CD14-positive monocyte (primary cell): ENCODE measurements at regions not wholly inside any gene's neighbourhood (a gene's known extent, or its start where the extent isn't known, plus 50 kb on each side); places are given as distances from the start of the nearest gene placed in this dataset.
A peak's percentile ranks its signal among the peaks of the same experiment; 100 is the strongest.
"Not testable (repeated sequence)": the region's sequence is repeated elsewhere in the genome, so short reads cannot be mapped to it uniquely, and the experiment has no call there.

Experiments
- DNase-seq, 3 donors: peaks; one replicate each; pipeline ENCODE4 v3.0.0-alpha.2; 2011 to 2022
- H2AFZ ChIP-seq: 2 replicates; pipeline ENCODE4 v1.6.0; 2012; ENCODE audit warnings: mild to moderate bottlenecking, low read depth, low read length, inconsistent platforms; ENCODE audit not compliant: insufficient read depth, poor library complexity, severe bottlenecking
- H3K27ac ChIP-seq, 2 donors: 1 replicate in 1 of 2; 2 replicates in 1 of 2; pipeline ENCODE4 v1.5.1; 2012 to 2013; ENCODE audit warnings: low read length in 2 of 2, control low read depth in 1 of 2, inconsistent platforms in 1 of 2, low read depth in 1 of 2, mild to moderate bottlenecking in 1 of 2
- H3K27me3 ChIP-seq, 2 donors: one replicate each; pipeline versions ENCODE4 v1.6.0 to v1.6.1; 2011 to 2013; ENCODE audit warnings: low read length in 2 of 2; ENCODE audit not compliant: control insufficient read depth in 2 of 2, insufficient read depth in 2 of 2
- H3K36me3 ChIP-seq, 2 donors: replicated peaks in 1 of 2; 1 replicate in 1 of 2; 2 replicates in 1 of 2; pipeline versions ENCODE4 v1.5.1 to v1.6.1; 2012 to 2013; ENCODE audit warnings: low read length in 2 of 2, control low read depth in 1 of 2, inconsistent platforms in 1 of 2, mild to moderate bottlenecking in 1 of 2; ENCODE audit not compliant: insufficient read depth in 2 of 2, control insufficient read depth in 1 of 2
- H3K4me1 ChIP-seq, 2 donors: 1 replicate in 1 of 2; 2 replicates in 1 of 2; pipeline versions ENCODE4 v1.5.1 to v1.6.1; 2012 to 2013; ENCODE audit warnings: low read length in 2 of 2, control low read depth in 1 of 2, inconsistent platforms in 1 of 2, mild to moderate bottlenecking in 1 of 2, moderate library complexity in 1 of 2; ENCODE audit not compliant: insufficient read depth in 2 of 2, control insufficient read depth in 1 of 2
- H3K4me2 ChIP-seq: replicated peaks from 2 replicates; pipeline ENCODE3; 2012; ENCODE audit warnings: low read length, moderate library complexity, mild to moderate bottlenecking; ENCODE audit not compliant: poor library complexity, severe bottlenecking; ENCODE audit errors: extremely low read depth
- H3K4me3 ChIP-seq, 3 experiments: fragments of 200-600 bp in 1 of 3; sonication (generic) in 1 of 3; replicated peaks in 1 of 3; 1 replicate in 2 of 3; 2 replicates in 1 of 3; pipeline ENCODE4 v1.5.1; 2011 to 2013; ENCODE audit warnings: low read length in 3 of 3, mild to moderate bottlenecking in 3 of 3, control low read depth in 2 of 3, low read depth in 2 of 3, inconsistent platforms in 1 of 3, moderate library complexity in 1 of 3
- H3K79me2 ChIP-seq: 2 replicates; pipeline ENCODE4 v1.6.0; 2012; ENCODE audit warnings: mild to moderate bottlenecking, control low read depth, inconsistent platforms, low read length, moderate library complexity; ENCODE audit not compliant: insufficient read depth
- H3K9ac ChIP-seq: 2 replicates; pipeline ENCODE4 v1.6.0; 2017; ENCODE audit warnings: low read length, mild to moderate bottlenecking; ENCODE audit not compliant: insufficient read depth, poor library complexity, severe bottlenecking
- H3K9me3 ChIP-seq, 2 donors: replicated peaks in 1 of 2; 1 replicate in 1 of 2; 2 replicates in 1 of 2; pipeline versions ENCODE4 v1.5.1 to v1.6.1; 2012 to 2013; ENCODE audit warnings: low read length in 2 of 2, control low read depth in 1 of 2; ENCODE audit not compliant: control insufficient read depth in 1 of 2, insufficient read depth in 1 of 2
- H4K20me1 ChIP-seq: 2 replicates; pipeline ENCODE4 v1.6.0; 2012; ENCODE audit warnings: mild to moderate bottlenecking, low read length, control low read depth, moderate library complexity; ENCODE audit not compliant: insufficient read depth
- H3K27ac Mint-ChIP-seq, 7 donors: one replicate each; pipeline ENCODE4 v1.8.0; 2020; ENCODE audit warnings: mild to moderate bottlenecking in 7 of 7, mixed read lengths in 7 of 7, moderate library complexity in 6 of 7, inconsistent platforms in 2 of 7
- H3K27me3 Mint-ChIP-seq, 3 donors: one replicate each; pipeline ENCODE4 v1.8.0; 2021 to 2022; ENCODE audit warnings: low read depth in 3 of 3, mild to moderate bottlenecking in 3 of 3, mixed read lengths in 3 of 3, moderate library complexity in 3 of 3, inconsistent platforms in 1 of 3
- H3K36me3 Mint-ChIP-seq, 2 donors: one replicate each; pipeline ENCODE4 v1.8.0; 2020; ENCODE audit warnings: mixed read lengths in 2 of 2, inconsistent platforms in 1 of 2, mild to moderate bottlenecking in 1 of 2
- H3K4me1 Mint-ChIP-seq: one replicate; pipeline ENCODE4 v1.8.0; 2020; ENCODE audit warnings: mild to moderate bottlenecking, mixed read lengths
- H3K4me3 Mint-ChIP-seq, 2 donors: one replicate each; pipeline ENCODE4 v1.8.0; 2020; ENCODE audit warnings: mild to moderate bottlenecking in 2 of 2, mixed read lengths in 2 of 2, moderate library complexity in 1 of 2
- H3K9me3 Mint-ChIP-seq, 7 donors: one replicate each; pipeline ENCODE4 v1.8.0; 2020 to 2022; ENCODE audit warnings: mixed read lengths in 7 of 7, mild to moderate bottlenecking in 6 of 7, moderate library complexity in 6 of 7, inconsistent platforms in 2 of 7
- CTCF ChIP-seq: fragments of 200-600 bp; IDR thresholded peaks from one replicate; pipeline ENCODE4 v1.8.0; 2022; ENCODE audit warnings: antibody characterized with exemption, mild to moderate bottlenecking
- WGBS: methylation state at CpG from one replicate; pipeline ENCODE4 v1.1.5; 2013; ENCODE audit warnings: missing lambda C conversion rate; ENCODE audit not compliant: insufficient coverage; 5-methylcytosine and 5-hydroxymethylcytosine counted together
- intact Hi-C, 2 donors: fragments of 100-400 bp; cut with micrococcal nuclease; formaldehyde crosslinking; loops; one replicate each; pipeline versions ENCODE4 v1.15.0 to v1.15.1; 2023

GRCh38 chr4:13700021-13700857 is 72.7 kb upstream of the BOD1L1 start:
- intact Hi-C loops, result no loop called here
- no peaks in the 10 kb centered on the region for H3K9me3 ChIP-seq
- no peak overlapping the region for H3K4me3 Mint-ChIP-seq
- H4K20me1 ChIP-seq, result no peaks in the 10 kb centered on the region
- no peak for DNase-seq
- H2AFZ ChIP-seq, result no peak overlapping the region
- no peak overlapping the region for H3K4me3 ChIP-seq
- TF ChIP-seq CTCF, result no peak
- H3K9ac ChIP-seq, result no peak overlapping the region
- peaks cover 0 to 1% (median 1%) of the 10 kb centered on the region in 3 donors for H3K27me3 Mint-ChIP-seq
- no peaks in the 10 kb centered on the region for H3K27me3 ChIP-seq
- H3K27ac ChIP-seq, result no peak overlapping the region
- H3K4me2 ChIP-seq, result no peak overlapping the region
- no peaks in the 10 kb centered on the region for H3K79me2 ChIP-seq
- peak overlapping the region in 1 of 7 donors; percentile 1 for H3K27ac Mint-ChIP-seq
- H3K9me3 Mint-ChIP-seq, result peaks cover 0 to 2% (median 0%) of the 10 kb centered on the region in 7 donors
- WGBS, result 84% methylated on average over 4 of the region's 8 CpGs
- H3K36me3 ChIP-seq, result no peaks in the 10 kb centered on the region
- peaks cover 20% of the 10 kb centered on the region for H3K4me1 Mint-ChIP-seq
- H3K4me1 ChIP-seq, result peaks cover 14 to 20% of the 10 kb centered on the region in 2 donors
- no peaks in the 10 kb centered on the region for H3K36me3 Mint-ChIP-seq

- H3K27me3 ChIP-seq, H3K9me3 ChIP-seq, intact Hi-C loops, H2AFZ ChIP-seq, H3K4me3 Mint-ChIP-seq, H3K79me2 ChIP-seq, DNase-seq, H3K4me2 ChIP-seq, H3K27ac ChIP-seq, H3K27me3 Mint-ChIP-seq, H4K20me1 ChIP-seq, H3K4me3 ChIP-seq, H3K36me3 ChIP-seq, H3K9me3 Mint-ChIP-seq, H3K9ac ChIP-seq, H3K36me3 Mint-ChIP-seq: not testable (repeated sequence)
- WGBS, result no CpG with 5 or more reads among the region's 1 CpG
- H3K4me1 ChIP-seq, result peaks cover 14 to 20% of the 10 kb centered on the region in 2 donors
- Mint-ChIP-seq H3K4me1 (peaks cover 20% of the 10 kb centered on the region), H3K27ac (peak overlapping the region in 1 of 7 donors; percentile 1)
Observed at GRCh38 chr4:13700858-13701140, 73.3 kb upstream of the BOD1L1 start.
